GM12873 (cell line): ENCODE measurements at regions not wholly inside any gene's neighbourhood (a gene's known extent, or its start where the extent isn't known, plus 50 kb on each side); places are given as distances from the start of the nearest gene placed in this dataset.

Experiments
- CTCF ChIP-seq: IDR thresholded peaks from 2 replicates; pipeline ENCODE4 v1.5.1; 2012; ENCODE audit warnings: low read depth, mild to moderate bottlenecking, moderate library complexity, low read length, control low read depth; ENCODE audit not compliant: insufficient read depth; ENCODE audit errors: missing control alignments

DNA sequence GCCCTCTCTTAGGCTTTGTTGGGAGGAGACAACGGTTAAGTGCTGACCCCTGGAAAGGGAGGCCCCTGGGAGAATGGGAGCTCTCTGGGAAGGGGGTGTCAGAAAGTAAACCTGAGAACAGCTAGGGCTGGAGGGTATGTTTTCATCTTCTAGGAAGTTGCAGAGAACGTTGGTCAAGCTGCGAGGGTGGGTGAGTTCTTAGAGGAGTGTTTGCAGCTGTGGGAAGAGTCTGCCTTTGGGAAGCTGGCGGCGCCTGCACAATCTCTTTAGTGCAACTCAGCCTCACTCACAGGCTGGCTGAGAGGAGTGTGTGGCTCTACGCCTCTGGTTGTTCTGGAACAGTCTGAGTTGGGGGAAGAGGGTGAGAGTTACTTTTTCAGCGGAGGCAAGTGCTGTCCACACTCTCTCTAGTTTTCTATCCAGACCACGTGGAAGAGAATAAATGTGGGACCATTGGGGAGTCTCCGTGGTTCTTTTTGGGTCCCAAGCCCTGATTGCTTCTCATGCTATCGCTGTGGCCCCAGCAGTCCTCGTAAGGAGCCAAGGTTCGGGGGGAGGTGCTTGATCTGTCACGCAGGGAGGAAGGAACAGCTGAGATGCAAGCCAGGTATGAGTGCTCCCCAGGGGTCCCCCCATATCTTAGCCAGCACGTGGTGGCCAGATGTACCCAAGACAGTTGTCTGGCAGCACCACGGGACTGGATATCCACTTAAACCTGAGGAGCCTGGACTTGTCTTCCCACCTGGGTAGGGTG lies 237.2 kb downstream of the BUB3 start:
- TF ChIP-seq CTCF = no peak

DNA sequence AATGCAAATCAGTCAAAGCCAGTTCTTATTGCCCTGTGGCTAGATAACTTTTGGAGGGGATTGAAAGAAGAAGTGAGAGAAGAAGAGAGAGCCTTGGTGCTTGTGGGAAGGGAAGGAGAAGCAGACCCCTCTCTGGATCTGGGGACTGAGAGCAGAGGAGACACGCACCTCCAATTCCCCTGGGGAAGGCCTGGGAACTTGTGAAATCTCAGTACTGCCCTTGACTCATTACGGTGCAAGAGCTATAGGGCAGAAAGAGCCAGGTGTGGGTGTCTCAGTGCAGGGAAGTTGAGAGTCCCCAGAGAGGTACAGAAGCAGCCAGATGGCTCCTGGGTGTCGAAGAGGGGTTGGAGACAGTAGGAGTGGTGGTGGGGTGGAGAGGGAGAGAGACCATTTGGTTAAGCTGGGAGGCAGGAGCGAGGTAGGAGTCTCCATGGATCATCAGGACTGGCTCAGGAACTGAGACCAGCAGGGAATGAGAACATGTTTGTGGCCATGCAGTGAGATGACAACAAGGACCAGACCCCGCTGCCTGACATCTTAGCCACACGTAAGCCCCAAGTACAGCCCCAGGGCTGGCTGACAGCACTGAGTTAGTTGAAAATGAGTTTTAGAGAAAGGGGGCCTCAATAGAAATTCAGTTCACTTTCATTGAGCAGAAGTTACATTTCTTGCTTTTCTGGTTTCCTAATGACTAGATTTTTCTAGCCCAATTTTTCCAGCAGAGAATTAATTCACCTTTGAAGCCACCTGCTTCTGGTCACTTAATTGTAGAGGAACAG lies 238.2 kb downstream of the BUB3 start:
- TF ChIP-seq CTCF = no peak

- TF ChIP-seq CTCF = no peak
Observed at GRCh38 chr10:123393170-123393569, 239.0 kb downstream of the BUB3 start.

DNA sequence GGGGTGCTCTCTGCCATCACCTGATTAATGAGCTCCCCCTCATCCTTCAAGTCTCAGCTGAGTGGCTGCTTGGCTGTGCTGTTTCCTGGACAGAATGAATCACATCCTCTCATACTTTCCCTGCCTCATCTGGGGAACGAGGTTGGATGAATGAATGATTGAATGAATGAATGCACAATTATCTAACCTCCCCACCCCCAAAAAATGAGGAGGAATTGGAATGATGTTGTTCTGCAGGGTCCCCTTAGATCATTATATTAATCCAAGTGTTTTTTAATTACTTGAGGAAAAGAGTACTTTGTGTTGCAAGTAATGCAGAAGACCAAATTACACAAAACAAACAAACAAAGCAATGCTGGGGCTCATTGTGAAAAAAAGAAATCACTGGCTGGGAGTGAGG lies 240.2 kb downstream of the BUB3 start:
- TF ChIP-seq CTCF = no peak

DNA sequence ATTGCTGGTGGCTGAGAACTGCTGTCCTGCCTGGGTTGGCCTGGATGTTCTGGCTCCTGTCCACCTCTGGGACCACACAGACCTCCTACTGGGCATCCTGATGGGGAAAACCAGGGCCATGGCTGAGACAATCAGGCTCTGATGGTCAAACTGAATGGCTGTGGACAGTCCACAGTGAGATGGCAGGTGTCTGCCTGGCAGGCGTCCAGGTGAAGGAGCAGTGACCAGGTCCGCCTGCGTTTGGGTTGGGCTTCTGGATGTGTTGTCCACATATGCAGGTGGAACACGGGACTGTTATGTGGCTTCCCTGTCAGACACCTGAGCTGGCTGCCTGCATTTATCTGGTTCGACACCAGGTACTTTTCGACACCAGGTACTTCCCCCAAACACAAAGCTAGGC lies 241.7 kb downstream of the BUB3 start:
- no peak for TF ChIP-seq CTCF

- no peak for TF ChIP-seq CTCF
Observed at GRCh38 chr10:123398180-123398591, 244.0 kb downstream of the BUB3 start.

GRCh38 chr10:123398756-123399155 lies 244.6 kb downstream of the BUB3 start:
- TF ChIP-seq CTCF = no peak
